ENCODE measurements at regions not wholly inside any gene's neighbourhood (a gene's known extent, or its start where the extent isn't known, plus 50 kb on each side); places are given as distances from the start of the nearest gene placed in this dataset.

DNA sequence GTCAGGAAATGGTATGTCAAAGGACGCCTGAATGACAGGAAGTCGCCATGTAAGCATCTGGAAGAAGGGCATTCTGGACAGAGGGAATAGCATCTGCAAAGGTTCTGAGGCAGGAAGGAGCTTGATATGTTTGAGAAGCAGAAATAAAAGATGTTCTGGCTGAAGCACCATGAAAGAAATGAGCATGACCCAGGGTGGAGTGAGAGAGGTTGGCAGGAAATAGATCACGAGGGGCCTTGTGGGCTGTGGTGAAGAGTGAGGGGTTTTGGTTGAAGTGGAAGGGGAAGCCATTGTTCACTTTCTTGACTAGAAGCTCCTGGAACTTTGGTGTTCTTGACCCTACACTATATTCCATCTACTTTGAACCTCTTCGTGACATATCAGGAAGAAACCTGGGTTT, 99.4 kb upstream of the PARP11 start:
- TF ChIP-seq, protein P1, sequence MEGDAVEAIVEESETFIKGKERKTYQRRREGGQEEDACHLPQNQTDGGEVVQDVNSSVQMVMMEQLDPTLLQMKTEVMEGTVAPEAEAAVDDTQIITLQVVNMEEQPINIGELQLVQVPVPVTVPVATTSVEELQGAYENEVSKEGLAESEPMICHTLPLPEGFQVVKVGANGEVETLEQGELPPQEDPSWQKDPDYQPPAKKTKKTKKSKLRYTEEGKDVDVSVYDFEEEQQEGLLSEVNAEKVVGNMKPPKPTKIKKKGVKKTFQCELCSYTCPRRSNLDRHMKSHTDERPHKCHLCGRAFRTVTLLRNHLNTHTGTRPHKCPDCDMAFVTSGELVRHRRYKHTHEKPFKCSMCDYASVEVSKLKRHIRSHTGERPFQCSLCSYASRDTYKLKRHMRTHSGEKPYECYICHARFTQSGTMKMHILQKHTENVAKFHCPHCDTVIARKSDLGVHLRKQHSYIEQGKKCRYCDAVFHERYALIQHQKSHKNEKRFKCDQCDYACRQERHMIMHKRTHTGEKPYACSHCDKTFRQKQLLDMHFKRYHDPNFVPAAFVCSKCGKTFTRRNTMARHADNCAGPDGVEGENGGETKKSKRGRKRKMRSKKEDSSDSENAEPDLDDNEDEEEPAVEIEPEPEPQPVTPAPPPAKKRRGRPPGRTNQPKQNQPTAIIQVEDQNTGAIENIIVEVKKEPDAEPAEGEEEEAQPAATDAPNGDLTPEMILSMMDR (IDR thresholded peaks at IDR 0.05), result no peak
- TF ChIP-seq POLR2A (IDR thresholded peaks at IDR 0.05), result no peak
